Fibroblast of pulmonary artery (primary cell): ENCODE measurements at regions not wholly inside any gene's neighbourhood (a gene's known extent, or its start where the extent isn't known, plus 50 kb on each side); places are given as distances from the start of the nearest gene placed in this dataset.

ENCODE experiments used
- DNase-seq: peaks from one replicate; pipeline ENCODE4 v3.0.0-alpha.2; 2010; ENCODE audit warnings: low read depth
- H3K4me3 ChIP-seq: replicated peaks from 2 replicates; pipeline ENCODE4 v1.5.1; 2011; ENCODE audit warnings: low read depth, mild to moderate bottlenecking, control low read depth, low read length, moderate library complexity
- TF ChIP-seq, protein P1 (sequence below): IDR thresholded peaks from 2 replicates; pipeline ENCODE4 v1.5.1; 2011; ENCODE audit warnings: mild to moderate bottlenecking, control low read depth, low read length, inconsistent platforms; ENCODE audit errors: missing control alignments

DNA sequence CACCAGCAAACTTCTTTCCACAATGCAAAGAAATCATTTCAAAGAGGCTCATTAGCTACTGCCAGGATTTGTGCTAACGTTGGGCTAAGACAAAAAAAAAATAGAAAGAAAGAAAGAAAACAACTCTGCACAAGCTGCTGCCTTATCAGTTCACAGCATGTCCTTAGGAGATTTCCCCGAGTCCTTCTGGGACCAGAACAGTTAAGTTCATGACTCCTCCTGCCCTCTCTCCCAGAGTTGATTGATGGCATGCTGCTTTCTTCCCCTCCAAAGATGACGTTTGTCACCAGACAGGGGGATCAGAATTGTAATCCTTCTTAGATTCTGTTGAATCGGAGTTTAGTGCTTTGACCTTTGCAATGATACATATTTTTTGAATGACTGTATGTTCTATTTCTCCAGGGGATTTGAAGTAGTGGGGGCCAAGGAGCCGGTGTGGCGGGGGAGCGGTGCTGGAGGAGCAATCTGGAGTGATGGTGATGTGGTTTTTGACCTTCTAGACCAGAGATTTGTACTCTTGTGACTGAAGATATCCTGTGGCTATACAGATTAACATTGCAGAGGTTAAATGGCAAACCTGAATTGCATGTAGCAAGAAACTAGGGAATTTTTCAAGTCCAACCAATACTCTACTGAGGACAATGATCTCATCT, 409.2 kb upstream of the TMPO start:
- TF ChIP-seq, protein P1, sequence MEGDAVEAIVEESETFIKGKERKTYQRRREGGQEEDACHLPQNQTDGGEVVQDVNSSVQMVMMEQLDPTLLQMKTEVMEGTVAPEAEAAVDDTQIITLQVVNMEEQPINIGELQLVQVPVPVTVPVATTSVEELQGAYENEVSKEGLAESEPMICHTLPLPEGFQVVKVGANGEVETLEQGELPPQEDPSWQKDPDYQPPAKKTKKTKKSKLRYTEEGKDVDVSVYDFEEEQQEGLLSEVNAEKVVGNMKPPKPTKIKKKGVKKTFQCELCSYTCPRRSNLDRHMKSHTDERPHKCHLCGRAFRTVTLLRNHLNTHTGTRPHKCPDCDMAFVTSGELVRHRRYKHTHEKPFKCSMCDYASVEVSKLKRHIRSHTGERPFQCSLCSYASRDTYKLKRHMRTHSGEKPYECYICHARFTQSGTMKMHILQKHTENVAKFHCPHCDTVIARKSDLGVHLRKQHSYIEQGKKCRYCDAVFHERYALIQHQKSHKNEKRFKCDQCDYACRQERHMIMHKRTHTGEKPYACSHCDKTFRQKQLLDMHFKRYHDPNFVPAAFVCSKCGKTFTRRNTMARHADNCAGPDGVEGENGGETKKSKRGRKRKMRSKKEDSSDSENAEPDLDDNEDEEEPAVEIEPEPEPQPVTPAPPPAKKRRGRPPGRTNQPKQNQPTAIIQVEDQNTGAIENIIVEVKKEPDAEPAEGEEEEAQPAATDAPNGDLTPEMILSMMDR: no peak
- no peak for DNase-seq
- no peak overlapping the region for H3K4me3 ChIP-seq

DNA sequence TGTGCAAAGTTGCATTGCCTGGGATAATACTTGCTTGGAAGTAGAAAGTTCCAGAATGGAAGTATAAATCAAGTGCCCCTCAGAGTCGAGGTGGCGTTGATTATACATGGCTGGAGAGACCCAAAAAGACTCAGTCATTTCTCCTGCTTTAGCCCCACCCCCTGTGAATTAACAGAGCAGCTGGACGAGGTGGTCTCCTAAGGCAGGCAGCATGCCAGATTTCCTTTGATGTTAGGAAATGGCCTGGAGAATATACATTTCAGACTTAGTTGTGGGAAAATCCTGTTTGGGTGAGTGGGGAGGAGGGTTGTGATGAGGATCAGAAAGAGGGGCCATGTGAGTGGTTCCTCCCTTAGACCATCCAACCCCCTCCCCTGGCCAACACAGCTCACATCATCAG, 406.1 kb upstream of the TMPO start:
- no peak overlapping the region for H3K4me3 ChIP-seq
- TF ChIP-seq, protein P1: no peak
- no peak for DNase-seq

DNA sequence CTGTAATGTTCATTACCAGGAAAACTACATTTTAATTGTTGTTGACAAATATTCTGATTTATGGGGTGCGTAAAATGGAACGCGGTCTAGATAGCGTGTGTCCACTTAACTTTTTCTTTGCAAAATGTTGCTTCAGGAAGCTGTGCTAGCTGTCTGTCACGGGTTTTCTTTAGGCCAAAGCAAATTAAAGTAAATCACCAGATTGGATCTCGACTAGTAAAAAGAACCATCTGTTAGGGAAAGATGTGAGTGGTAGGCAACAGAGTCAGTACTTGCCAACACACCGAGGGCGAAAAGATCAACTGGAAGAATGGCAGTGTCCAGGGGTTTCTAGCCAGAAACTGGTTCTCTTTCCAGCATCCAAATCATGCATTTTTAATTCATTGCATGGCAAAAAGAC, 404.9 kb upstream of the TMPO start:
- TF ChIP-seq, protein P1: no peak
- no peak overlapping the region for H3K4me3 ChIP-seq
- DNase-seq: no peak

DNA sequence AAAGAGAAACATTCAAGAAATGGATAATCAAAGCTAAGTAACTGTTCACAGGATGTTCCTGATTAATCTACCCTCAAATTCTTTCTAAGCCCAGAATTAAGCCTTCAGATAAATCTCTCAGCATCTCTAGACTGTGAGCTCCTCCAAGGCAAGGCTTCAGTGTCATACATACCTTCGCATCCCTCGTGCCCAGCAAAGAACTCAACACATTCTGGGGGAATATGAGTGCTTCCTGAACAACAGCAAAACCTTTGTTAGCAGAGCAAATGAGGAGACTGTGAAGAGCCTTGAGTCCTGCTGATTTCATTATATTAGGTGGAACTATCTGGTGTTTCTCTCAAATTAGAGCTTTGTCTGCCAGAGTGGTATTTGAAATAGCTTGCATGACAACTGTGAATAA, 401.8 kb upstream of the TMPO start:
- no peak for DNase-seq
- H3K4me3 ChIP-seq: no peak overlapping the region
- TF ChIP-seq, protein P1: no peak

DNA sequence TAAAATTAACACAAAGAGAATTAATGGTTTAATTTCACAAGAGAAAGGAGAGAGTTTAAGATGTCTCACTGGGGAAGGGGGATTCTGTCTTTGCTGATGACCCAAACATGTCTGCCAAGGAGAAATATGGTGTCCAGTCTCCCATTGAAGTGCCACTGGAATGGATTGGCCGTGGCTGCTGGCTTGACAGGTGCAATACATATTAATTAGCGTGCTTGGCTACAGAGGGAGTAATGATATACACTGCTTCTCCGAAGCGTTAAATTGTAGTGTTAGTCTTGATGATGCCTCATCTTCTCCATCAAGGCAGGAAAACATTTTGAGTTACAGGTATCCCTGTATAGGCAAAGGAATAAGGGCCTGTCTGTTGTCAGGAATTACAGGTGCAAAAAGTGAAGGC, 393.4 kb upstream of the TMPO start:
- no peak overlapping the region for H3K4me3 ChIP-seq
- no peak for DNase-seq
- TF ChIP-seq, protein P1: no peak

DNA sequence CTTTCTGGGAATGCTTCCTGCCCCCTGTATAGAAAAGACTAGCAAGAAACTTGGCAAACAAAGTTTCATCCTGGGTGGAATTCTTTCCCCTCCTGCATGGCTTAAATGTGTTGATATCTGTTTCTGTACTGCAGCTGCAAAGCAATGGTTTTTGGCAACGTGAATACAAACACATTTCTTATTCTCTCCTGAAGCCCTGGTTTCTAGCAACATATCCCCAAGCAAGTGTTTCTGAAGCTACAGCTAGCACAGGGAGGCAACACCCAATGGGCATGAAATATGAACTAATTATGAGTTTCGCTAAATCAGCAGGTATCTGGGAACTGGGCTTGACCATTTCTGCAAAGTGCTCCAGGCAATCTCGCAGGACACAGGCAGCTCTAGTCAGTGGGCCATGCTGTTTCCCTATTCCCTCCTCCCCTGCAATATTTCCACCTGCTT, 392.3 kb upstream of the TMPO start:
- H3K4me3 ChIP-seq: no peak overlapping the region
- TF ChIP-seq, protein P1: no peak
- no peak for DNase-seq
